Caki2 (cell line): ENCODE measurements at regions not wholly inside any gene's neighbourhood (a gene's known extent, or its start where the extent isn't known, plus 50 kb on each side); places are given as distances from the start of the nearest gene placed in this dataset.

ENCODE experiments used
- DNase-seq: peaks from one replicate; pipeline ENCODE4 v3.0.0-alpha.2; 2015; ENCODE audit warnings: low read depth
- in situ Hi-C: cut with HindIII; loops from 2 replicates; pipeline ENCODE4 v1.10.0; 2016; ENCODE audit warnings: low sequenced_read_pairs, low pct_unique_long_range_greater_than_20kb, mixed read lengths

GRCh38 chr1:198024782-198025181, 107.6 kb downstream of the LHX9 start:
- DNase-seq, result peak; percentile 2
- in situ Hi-C loops, result no loop called here

- in situ Hi-C loops, result no loop called here
- no peak for DNase-seq
Observed at GRCh38 chr1:198030682-198031081, 113.5 kb downstream of the LHX9 start.

DNA sequence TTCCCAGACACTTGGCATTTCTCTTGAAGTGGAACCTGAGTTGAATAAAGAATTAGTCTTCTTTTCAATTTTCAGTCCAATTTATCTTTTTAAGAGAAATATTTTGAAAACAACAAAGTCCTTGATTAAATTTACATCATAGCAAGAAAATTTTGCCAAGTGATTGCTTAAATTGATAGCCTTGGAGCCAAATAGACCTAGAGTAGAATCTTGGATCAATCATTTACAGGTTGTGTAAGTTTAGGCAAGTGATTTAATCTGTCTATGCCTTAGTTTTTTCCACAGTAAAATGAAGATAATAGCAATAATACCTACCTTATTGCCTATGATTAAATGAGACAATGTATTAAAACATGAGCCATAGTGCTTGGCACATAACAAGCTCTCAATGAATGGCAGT, 113.9 kb downstream of the LHX9 start:
- in situ Hi-C loops, result no loop called here

GRCh38 chr1:198032668-198033067, 115.5 kb downstream of the LHX9 start:
- DNase-seq, result no peak
- in situ Hi-C loops, result no loop called here

More for the DNA sequence above, 113.9 kb downstream of the LHX9 start:
- no peak for DNase-seq

- in situ Hi-C loops, result no loop called here
- no peak for DNase-seq
Observed at GRCh38 chr1:198040880-198041279, 115.9 kb upstream of the NEK7 start.

DNA sequence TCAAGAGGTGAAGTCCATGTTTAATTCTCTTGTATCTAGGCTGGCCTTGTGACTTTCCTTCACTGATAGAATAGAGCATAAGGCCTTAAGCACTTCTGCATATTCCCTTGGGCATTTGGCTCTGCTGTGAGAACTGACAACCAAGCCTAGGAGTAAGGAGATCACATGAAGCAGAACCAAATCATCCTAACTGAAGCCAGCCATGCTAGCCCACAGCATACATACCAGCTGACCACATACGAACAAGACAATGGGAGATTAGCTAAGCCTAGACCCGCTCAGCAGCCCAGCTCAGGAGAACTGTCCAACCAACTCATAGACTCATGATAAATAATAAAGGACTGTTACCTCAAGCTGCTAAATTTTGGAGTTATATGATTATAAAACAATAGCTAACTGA, 114.6 kb upstream of the NEK7 start:
- no peak for DNase-seq
- in situ Hi-C loops, result no loop called here

- DNase-seq, result no peak
- in situ Hi-C loops, result no loop called here
Observed at GRCh38 chr1:198047913-198048312, 108.9 kb upstream of the NEK7 start.

DNA sequence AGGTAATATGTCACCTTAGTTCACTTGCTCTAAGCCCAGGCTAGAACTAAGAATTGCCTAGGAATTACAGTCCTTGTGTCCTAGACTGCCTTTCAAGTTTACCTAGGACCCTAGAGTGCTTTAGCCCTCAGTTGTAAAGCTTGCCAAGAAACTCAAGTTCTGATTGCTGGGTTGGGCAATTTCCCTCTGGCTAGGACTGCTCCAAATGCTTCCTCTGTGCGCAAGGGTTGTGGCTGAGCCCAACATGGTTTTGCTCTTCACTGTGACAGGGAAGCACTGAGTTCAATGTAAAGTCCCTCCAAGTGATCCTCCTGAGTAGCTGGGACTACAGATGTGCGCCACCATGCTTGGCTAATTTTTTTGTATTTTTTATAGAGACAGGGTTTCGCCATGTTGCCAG, 102.3 kb upstream of the NEK7 start:
- in situ Hi-C loops, result no loop called here
- DNase-seq, result no peak

DNA sequence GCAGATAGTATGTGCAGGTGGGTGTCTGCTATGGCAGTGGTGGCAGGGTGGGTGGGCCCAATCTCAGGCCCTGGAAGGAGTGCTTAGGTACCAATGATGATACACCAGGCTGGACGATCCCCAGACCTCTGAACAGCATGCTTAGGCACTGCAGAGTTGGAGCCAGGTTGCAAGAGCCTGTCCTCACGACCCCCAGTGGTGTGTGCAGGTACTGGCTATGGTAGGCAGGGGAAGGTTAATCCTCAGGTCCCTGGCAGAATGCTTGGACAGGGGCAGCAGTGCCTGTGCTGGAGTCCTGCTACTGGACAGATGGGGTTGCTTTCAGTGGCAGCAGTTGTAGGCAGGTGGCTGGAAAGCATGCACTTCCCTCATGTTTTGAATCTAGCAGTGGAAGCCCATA, 100.5 kb upstream of the NEK7 start:
- DNase-seq, result no peak
- in situ Hi-C loops, result no loop called here

GRCh38 chr1:198064181-198064580, 92.6 kb upstream of the NEK7 start:
- in situ Hi-C loops, result no loop called here
- no peak for DNase-seq

- no peak for DNase-seq
- in situ Hi-C loops, result no loop called here
Observed at GRCh38 chr1:198068285-198068684, 88.5 kb upstream of the NEK7 start.

- no peak for DNase-seq
- in situ Hi-C loops, result no loop called here
Observed at GRCh38 chr1:198072177-198072576, 84.6 kb upstream of the NEK7 start.

- in situ Hi-C loops, result no loop called here
Observed at GRCh38 chr1:198075296-198075695, 81.5 kb upstream of the NEK7 start.

GRCh38 chr1:198079432-198079951, 77.3 kb upstream of the NEK7 start:
- in situ Hi-C loops, result no loop called here
- no peak for DNase-seq

More at GRCh38 chr1:198075296-198075695, 81.5 kb upstream of the NEK7 start:
- no peak for DNase-seq

- DNase-seq, result no peak
- in situ Hi-C loops, result no loop called here
Observed at GRCh38 chr1:198082576-198082975, 74.2 kb upstream of the NEK7 start.

GRCh38 chr1:198083549-198083948, 73.2 kb upstream of the NEK7 start:
- in situ Hi-C loops, result no loop called here
- no peak for DNase-seq

GRCh38 chr1:198084241-198084908, 72.4 kb upstream of the NEK7 start:
- in situ Hi-C loops, result no loop called here
- DNase-seq, result no peak

- DNase-seq, result no peak
- in situ Hi-C loops, result no loop called here
Observed at GRCh38 chr1:198086051-198086745, 70.6 kb upstream of the NEK7 start.

GRCh38 chr1:198087831-198088230, 69.0 kb upstream of the NEK7 start:
- DNase-seq, result no peak
- in situ Hi-C loops, result no loop called here
